CD4-positive, alpha-beta T cell treated with Interleukin-6 at 100 ng/mL for 8 hours (primary cell): ENCODE measurements at regions not wholly inside any gene's neighbourhood (a gene's known extent, or its start where the extent isn't known, plus 50 kb on each side); places are given as distances from the start of the nearest gene placed in this dataset.
"Not testable (repeated sequence)": the region's sequence is repeated elsewhere in the genome, so short reads cannot be mapped to it uniquely, and the experiment has no call there.

Experiments
- DNase-seq: peaks from one replicate; pipeline ENCODE4 v3.0.0-alpha.2; 2020; ENCODE audit warnings: mixed read lengths, low spot score

DNA sequence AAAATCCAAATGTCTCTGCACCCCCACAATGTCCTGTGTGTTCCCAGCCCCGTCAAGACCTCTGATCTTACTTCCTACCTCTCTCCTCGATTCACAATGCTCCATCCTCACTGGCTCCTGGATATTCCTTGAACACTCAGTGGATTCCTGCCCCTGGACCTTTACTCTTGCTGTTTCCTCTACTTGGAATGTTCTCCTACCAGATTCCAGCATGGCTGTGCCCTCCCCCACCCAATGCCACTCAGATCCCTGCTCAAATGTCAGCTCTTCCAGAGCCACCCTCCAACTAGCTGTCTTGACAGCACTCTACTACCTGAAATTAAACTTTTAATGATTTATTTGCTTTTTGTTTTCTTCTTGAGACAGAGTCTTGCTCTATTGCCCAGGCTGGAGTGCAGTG lies 107.4 kb downstream of the KLF5 start:
- no peak for DNase-seq

GRCh38 chr13:73162912-73163911 lies 104.4 kb downstream of the KLF5 start:
- DNase-seq = no peak

DNA sequence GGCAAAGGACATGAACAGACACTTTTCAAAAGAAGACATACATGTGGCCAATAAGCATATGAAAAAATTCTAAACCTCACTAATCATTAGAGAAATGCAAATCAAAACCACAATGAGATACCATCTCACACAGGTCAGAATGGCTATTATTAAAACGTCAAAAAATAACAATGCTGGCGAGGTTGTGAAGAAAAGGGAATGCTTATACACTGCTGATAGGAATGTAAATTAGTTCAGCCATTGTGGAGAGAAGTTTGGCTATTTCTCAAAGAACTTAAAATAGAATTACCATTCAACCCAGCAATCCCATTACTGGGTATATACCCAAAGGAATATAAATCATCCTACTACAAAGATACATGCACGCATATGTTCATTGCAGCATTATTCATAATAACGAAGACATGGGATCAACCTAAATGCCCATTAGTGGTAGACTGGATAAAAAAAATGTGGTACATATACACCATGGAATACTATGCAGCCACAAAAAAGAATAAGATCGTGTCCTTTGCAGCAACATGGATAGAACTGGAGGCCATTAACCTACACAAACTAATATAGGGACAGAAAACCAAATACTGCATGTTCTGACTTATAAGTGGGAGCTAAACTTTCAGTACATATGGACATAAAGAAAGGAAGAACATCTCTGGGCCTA lies 101.7 kb downstream of the KLF5 start:
- not testable (repeated sequence) for DNase-seq

- DNase-seq = no peak
These were observed 100.0 kb downstream of the KLF5 start for GRCh38 chr13:73158851-73159250.

DNA sequence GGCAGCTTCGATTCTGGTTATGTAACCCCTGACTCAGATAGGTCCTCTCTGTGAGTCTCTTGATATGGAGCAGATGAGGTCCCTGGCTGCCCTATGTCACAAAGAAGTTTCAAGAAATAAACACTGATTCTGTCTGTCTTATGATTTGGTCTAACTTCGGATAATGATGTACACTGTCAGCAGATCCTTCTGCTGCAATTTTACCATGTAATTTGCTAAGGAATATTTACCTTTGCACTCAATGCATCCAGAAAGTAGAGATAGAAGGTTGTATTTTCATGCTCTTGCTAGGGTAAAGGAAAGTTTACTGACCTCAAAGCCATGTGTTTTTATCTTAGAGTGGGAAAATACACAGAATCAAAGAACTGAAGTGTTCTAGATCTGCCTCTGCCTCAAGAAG lies 98.2 kb downstream of the KLF5 start:
- no peak for DNase-seq

GRCh38 chr13:73146707-73147106 lies 87.9 kb downstream of the KLF5 start:
- no peak for DNase-seq

DNA sequence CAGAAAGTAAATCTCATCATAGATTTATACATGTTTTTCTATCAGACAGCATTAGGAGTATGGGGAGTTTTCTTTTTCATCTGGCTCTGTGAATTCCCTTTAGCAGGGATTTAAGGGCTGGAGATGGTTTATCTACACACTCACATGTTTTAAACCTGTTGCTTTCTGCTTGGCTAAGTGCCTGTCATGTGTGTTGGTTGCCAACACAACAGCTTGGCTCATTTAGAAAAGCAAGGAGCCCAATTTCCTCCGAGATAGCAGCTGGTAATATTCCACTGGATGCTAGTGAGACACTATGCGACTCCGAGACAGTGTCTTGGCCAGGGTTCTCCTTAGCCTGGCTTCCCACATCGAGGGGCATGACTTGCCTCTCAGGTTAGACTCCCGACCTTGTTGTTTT lies 83.3 kb downstream of the KLF5 start:
- DNase-seq = no peak

- DNase-seq = no peak
These were observed 82.5 kb downstream of the KLF5 start for GRCh38 chr13:73141292-73141771.

- DNase-seq = no peak
These were observed 82.0 kb downstream of the KLF5 start for GRCh38 chr13:73140801-73141200.

- no peak for DNase-seq
These were observed 80.1 kb downstream of the KLF5 start for GRCh38 chr13:73138638-73139491.

DNA sequence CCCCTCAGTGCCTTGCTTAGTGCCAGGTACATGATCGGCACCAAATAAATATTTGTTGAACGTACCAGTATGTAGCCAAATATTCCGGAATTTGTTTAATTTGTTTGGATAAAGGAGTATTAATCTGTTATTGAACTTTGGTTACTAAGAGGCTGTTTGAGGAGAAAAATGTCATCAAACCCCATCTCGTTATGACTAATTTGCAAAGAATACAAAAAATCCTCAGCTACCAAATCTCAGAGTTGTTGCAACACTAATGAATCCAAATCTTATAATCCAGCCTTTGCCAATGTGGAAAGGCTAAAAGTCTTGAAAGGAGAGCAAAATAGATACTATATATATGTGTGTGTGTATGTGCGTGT lies 79.5 kb downstream of the KLF5 start:
- DNase-seq = no peak

DNA sequence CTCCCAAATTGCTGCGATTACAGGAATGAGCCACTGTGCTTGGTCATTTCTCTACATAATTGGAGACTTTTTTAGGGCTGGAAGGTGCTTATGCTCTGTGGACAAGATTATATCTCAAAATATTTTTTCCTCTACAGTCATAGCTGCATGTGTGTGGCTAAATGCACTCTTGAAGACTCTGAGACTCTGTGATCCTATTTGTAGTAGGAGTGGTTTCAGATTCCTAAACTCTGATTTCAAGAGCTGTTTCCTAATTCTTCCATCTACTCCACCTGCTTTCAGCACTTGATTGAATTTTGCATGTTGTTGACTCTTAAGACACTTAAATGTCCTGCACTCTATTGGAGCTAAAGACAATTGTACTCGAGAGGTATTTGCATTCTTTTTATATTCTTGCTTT lies 78.0 kb downstream of the KLF5 start:
- no peak for DNase-seq

DNA sequence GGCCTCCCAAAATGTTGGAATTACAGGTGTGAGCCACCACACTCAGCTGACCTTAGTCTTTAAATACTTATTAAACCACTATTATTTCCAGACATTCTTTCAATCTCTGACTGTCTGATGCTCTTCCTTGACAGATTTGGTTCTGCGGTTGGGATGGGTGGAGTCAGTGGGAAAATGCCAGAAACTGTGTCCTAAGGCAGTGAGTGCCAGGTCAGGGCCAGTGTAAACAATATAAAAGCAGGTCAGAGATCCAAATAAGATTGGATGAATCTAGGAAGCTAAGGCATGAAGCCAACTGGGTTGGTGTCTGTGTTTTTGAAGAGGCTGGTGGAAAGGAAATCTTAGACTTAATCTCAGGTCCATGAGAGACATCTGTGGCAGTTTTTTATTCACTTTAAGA lies 74.7 kb downstream of the KLF5 start:
- DNase-seq = no peak

DNA sequence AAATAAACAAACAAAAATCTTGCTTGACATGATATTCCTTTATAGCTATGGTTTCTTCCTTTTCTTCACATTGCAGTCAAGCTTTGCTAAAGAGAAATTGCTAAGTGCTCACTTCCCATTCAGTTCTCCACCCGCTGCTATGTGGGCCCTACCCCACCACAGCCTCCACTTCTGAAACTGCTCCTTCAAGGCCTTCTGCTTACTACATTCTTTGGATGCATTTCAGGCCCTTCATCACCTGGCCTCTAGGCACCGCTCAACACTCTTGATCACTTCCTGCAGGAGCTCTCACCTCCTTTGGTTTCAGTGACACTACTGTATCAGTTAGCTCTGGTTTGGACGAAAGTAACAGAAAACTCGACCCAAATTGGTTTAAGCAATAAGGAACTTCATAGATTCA lies 72.4 kb downstream of the KLF5 start:
- DNase-seq = no peak

- no peak for DNase-seq
These were observed 70.2 kb downstream of the KLF5 start for GRCh38 chr13:73129023-73129422.
